Fibroblast of lung (primary cell): ENCODE measurements at regions not wholly inside any gene's neighbourhood (a gene's known extent, or its start where the extent isn't known, plus 50 kb on each side); places are given as distances from the start of the nearest gene placed in this dataset.

Source experiments
- DNase-seq, 2 donors: peaks; one replicate each; pipeline versions ENCODE4 v3.0.0 to v3.0.0-alpha.2; 2010; ENCODE audit warnings: low read depth in 2 of 2
- H2AFZ ChIP-seq: 2 replicates; pipeline ENCODE4 v1.5.1; 2012; ENCODE audit warnings: low read length, control low read depth, inconsistent platforms
- H3K27ac ChIP-seq: 2 replicates; pipeline ENCODE4 v1.5.1; 2011; ENCODE audit warnings: low read length, control low read depth; ENCODE audit not compliant: insufficient read depth
- H3K27me3 ChIP-seq: 2 replicates; pipeline ENCODE4 v1.5.1; 2011; ENCODE audit warnings: mild to moderate bottlenecking, low read length; ENCODE audit not compliant: control insufficient read depth, insufficient read depth
- H3K36me3 ChIP-seq: 2 replicates; pipeline ENCODE4 v1.5.1; 2011; ENCODE audit warnings: low read length; ENCODE audit not compliant: control insufficient read depth, insufficient read depth
- H3K4me1 ChIP-seq: 2 replicates; pipeline ENCODE4 v1.5.1; 2011; ENCODE audit warnings: low read length; ENCODE audit not compliant: control insufficient read depth, insufficient read depth; ENCODE audit errors: extremely low read depth
- H3K4me2 ChIP-seq: 2 replicates; pipeline ENCODE4 v1.5.1; 2011; ENCODE audit warnings: low read length, control low read depth; ENCODE audit not compliant: insufficient read depth; ENCODE audit errors: extremely low read depth
- H3K4me3 ChIP-seq, 4 experiments: fragments of 200-600 bp in 1 of 4; sonication (generic) in 1 of 4; replicated peaks in 1 of 4; 2 replicates each; pipeline ENCODE4 v1.5.1; 2011 to 2016; ENCODE audit warnings: low read length in 4 of 4, low read depth in 3 of 4, mild to moderate bottlenecking in 3 of 4, control low read depth in 2 of 4, inconsistent platforms in 1 of 4, mixed read lengths in 1 of 4; ENCODE audit not compliant: insufficient read depth in 1 of 4; ENCODE audit errors: control extremely low read depth in 1 of 4
- H3K79me2 ChIP-seq: 2 replicates; pipeline ENCODE4 v1.5.1; 2012; ENCODE audit warnings: mild to moderate bottlenecking, low read length, inconsistent platforms; ENCODE audit not compliant: control insufficient read depth, insufficient read depth
- H3K9ac ChIP-seq: 2 replicates; pipeline ENCODE4 v1.5.1; 2011; ENCODE audit warnings: mild to moderate bottlenecking, low read length, control low read depth; ENCODE audit not compliant: insufficient read depth
- H3K9me3 ChIP-seq: 2 replicates; pipeline ENCODE4 v1.5.1; 2012; ENCODE audit warnings: low read depth, low read length; ENCODE audit not compliant: control insufficient read depth, insufficient read depth
- H4K20me1 ChIP-seq: 2 replicates; pipeline ENCODE4 v1.5.1; 2011; ENCODE audit warnings: low read length; ENCODE audit not compliant: control insufficient read depth, insufficient read depth; ENCODE audit errors: extremely low read depth
- EZH2 ChIP-seq: IDR thresholded peaks from 2 replicates; pipeline ENCODE4 v1.5.1; 2012; ENCODE audit warnings: low read length, control low read depth, mild to moderate bottlenecking; ENCODE audit errors: missing control alignments
- TF ChIP-seq, protein P1 (sequence below), 2 donors: IDR thresholded peaks in 1 of 2; conservative IDR thresholded peaks in 1 of 2; 1 replicate in 1 of 2; 2 replicates in 1 of 2; pipeline ENCODE4 v1.5.1; 2011 to 2012; ENCODE audit warnings: low read length in 2 of 2, control low read depth in 1 of 2, inconsistent platforms in 1 of 2, low read depth in 1 of 2, mild to moderate bottlenecking in 1 of 2

DNA sequence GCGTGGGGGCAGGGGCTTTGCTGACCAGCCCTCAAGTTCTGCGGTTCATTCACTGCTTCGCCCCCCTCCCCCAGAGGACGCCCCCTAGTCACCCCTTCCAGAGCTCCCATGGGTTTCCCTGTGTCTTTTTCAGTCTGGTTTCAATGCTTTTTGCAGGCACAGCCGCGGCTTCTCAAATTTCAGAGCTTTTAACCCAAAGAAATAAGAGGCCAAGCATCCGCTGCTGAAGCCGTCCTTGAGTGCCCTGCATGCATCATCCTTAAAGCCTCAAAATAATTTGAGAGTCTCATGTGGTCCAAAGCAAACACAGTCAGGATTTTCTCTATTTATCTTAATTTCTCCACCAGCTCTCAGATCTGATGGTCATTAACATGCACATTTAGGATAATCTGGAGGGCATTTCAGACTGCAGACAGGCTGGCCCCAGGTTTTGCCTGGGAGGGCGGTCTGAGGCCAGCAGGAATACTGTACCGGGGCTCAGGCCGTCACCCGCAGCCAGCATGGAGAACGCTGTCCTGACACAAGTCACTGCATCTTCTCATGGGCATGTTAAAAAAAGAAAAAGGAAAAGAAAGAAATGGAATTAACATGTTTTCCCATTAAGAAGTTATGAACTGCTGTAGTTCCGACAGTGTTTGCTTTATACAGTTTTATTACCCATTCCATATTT, 420.8 kb upstream of the IRX4 start:
- H3K4me1 ChIP-seq: no peaks in the 10 kb centered on the region
- H3K4me3 ChIP-seq: no peak overlapping the region
- no peak overlapping the region for H3K9ac ChIP-seq
- no peak for TF ChIP-seq EZH2
- TF ChIP-seq, protein P1, sequence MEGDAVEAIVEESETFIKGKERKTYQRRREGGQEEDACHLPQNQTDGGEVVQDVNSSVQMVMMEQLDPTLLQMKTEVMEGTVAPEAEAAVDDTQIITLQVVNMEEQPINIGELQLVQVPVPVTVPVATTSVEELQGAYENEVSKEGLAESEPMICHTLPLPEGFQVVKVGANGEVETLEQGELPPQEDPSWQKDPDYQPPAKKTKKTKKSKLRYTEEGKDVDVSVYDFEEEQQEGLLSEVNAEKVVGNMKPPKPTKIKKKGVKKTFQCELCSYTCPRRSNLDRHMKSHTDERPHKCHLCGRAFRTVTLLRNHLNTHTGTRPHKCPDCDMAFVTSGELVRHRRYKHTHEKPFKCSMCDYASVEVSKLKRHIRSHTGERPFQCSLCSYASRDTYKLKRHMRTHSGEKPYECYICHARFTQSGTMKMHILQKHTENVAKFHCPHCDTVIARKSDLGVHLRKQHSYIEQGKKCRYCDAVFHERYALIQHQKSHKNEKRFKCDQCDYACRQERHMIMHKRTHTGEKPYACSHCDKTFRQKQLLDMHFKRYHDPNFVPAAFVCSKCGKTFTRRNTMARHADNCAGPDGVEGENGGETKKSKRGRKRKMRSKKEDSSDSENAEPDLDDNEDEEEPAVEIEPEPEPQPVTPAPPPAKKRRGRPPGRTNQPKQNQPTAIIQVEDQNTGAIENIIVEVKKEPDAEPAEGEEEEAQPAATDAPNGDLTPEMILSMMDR (conservative IDR thresholded peaks at IDR 0.05 in 1 of 2, IDR thresholded peaks at IDR 0.05 in 1 of 2; ENCODE audit: low read depth in 1 of 2, low read length in 2 of 2): no peak
- no peaks in the 10 kb centered on the region for H3K9me3 ChIP-seq
- H3K79me2 ChIP-seq: no peaks in the 10 kb centered on the region
- no peaks in the 10 kb centered on the region for H3K36me3 ChIP-seq
- DNase-seq: peak in 1 of 2 donors; percentile 24
- no peaks in the 10 kb centered on the region for H3K27me3 ChIP-seq
- no peak overlapping the region for H3K4me2 ChIP-seq
- H4K20me1 ChIP-seq: no peaks in the 10 kb centered on the region
- H3K27ac ChIP-seq: no peak overlapping the region
- H2AFZ ChIP-seq: no peak overlapping the region

DNA sequence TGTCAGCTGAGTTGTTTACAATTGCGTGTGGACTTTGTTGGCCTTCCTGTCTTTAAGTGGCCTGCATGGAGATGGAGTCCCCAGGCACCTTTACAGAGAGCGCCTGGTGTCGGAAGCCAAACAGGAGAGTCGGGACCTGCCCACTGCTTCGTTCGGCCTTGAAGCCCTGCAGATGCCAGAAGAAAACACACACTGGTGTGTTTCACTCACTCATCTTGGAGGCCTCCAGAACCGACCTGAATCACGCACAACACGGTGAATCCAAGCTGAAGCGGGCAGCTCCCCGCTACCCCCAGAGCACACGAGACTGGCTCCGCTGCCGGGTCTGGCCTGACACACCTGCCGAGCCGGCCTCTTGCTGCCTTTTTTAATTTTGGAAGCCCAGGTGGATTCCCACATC, 419.4 kb upstream of the IRX4 start:
- no peaks in the 10 kb centered on the region for H3K79me2 ChIP-seq
- H3K4me2 ChIP-seq: no peak overlapping the region
- H3K9me3 ChIP-seq: no peaks in the 10 kb centered on the region
- no peak for DNase-seq
- TF ChIP-seq, protein P1 (conservative IDR thresholded peaks at IDR 0.05 in 1 of 2, IDR thresholded peaks at IDR 0.05 in 1 of 2; ENCODE audit: low read depth in 1 of 2, low read length in 2 of 2): no peak
- TF ChIP-seq EZH2: no peak
- H4K20me1 ChIP-seq: no peaks in the 10 kb centered on the region
- H3K4me1 ChIP-seq: no peaks in the 10 kb centered on the region
- H2AFZ ChIP-seq: no peak overlapping the region
- no peak overlapping the region for H3K27ac ChIP-seq
- H3K4me3 ChIP-seq: no peak overlapping the region
- no peaks in the 10 kb centered on the region for H3K36me3 ChIP-seq
- no peaks in the 10 kb centered on the region for H3K27me3 ChIP-seq
- H3K9ac ChIP-seq: no peak overlapping the region

DNA sequence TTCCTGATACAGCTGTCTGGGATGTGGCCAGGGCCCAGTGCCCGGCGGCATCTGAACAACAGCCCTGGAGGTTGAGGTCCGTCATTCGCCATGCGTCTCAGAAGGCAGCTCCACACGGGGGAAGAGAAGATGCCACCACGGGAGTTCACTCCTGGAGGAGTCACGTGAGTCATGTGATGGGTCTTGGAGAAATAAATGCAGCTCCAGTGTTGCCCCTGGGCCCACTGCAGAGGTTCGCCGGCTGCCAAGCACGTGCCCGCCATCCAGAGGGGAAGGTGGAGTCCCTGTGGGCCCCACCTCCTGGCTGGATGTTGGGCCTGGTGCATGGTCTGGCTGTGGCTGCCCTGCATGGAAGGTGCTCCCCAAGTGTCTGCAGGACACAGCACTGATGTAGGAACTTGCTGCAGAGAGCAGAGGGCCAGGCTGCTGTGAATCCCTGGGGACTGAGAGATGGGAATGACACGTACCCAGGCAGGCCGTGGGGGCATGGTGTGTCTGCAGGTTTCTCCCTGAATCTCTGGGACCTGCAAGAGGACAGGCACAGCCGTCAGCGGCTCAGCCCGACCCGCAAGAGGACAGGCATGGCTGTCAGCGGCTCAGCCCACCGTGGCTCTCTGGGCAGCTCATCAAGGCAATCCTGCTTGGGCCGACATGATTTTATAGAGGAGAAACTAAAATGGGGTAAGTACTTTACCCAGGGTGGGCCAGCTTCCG, 418.3 kb upstream of the IRX4 start:
- no peak for DNase-seq
- Histone ChIP-seq H3K4me2 (no peak overlapping the region), H3K4me3 (no peak overlapping the region), H3K79me2 (no peaks in the 10 kb centered on the region), H3K9ac (no peak overlapping the region), H3K36me3 (no peaks in the 10 kb centered on the region), H3K27ac (no peak overlapping the region), H3K4me1 (no peaks in the 10 kb centered on the region), H3K9me3 (no peaks in the 10 kb centered on the region), H3K27me3 (no peaks in the 10 kb centered on the region), H2AFZ (no peak overlapping the region), H4K20me1 (no peaks in the 10 kb centered on the region)
- no peak for TF ChIP-seq EZH2
- TF ChIP-seq, protein P1 (conservative IDR thresholded peaks at IDR 0.05 in 1 of 2, IDR thresholded peaks at IDR 0.05 in 1 of 2; ENCODE audit: low read depth in 1 of 2, low read length in 2 of 2): no peak
